ENCODE measurements at regions not wholly inside any gene's neighbourhood (a gene's known extent, or its start where the extent isn't known, plus 50 kb on each side); places are given as distances from the start of the nearest gene placed in this dataset.

GRCh38 chr12:89880690-89881350 lies 172.2 kb upstream of the ATP2B1 start:
- no peak for TF ChIP-seq CTCF (IDR thresholded peaks at IDR 0.05)
- no peak for TF ChIP-seq POLR2A (IDR thresholded peaks at IDR 0.05)

Measured in heart left ventricle (tissue), 13 donors.